Endometrial microvascular endothelial cells (primary cell): ENCODE measurements at regions not wholly inside any gene's neighbourhood (a gene's known extent, or its start where the extent isn't known, plus 50 kb on each side); places are given as distances from the start of the nearest gene placed in this dataset.

Experiments used
- in situ Hi-C: cut with HindIII; loops from 2 replicates; pipeline ENCODE4 v1.10.0; 2017; ENCODE audit warnings: low sequenced_read_pairs, low pct_unique_long_range_greater_than_20kb; ENCODE audit errors: inconsistent ontology term

GRCh38 chr2:236685979-236686520, 116.4 kb downstream of the ACKR3 start:
- in situ Hi-C loops, result no loop called here

DNA sequence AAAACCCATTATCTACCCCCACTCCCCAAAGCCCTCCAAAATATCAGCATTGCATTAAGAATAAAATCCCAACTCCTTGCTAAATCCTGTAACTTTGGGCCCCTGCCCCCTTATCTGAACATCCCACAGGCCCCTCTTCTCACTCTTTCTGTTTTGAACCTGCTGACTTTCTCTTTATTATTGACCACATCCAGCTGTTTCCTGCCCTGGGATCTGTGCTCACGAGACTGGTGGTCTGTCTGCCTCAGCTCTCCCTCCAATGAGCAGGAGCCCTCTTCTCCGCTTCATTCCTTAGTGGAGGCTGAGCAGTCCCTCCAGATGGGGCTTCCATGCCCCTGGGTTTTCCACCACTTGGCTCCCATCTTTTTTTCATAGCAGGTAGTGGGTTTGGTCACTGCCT, 116.9 kb downstream of the ACKR3 start:
- in situ Hi-C loops, result no loop called here

- in situ Hi-C loops, result no loop called here
Observed at GRCh38 chr2:236687296-236687965, 117.8 kb downstream of the ACKR3 start.

- in situ Hi-C loops, result no loop called here
Observed at GRCh38 chr2:236688157-236688556, 118.5 kb downstream of the ACKR3 start.

GRCh38 chr2:236688563-236689392, 119.2 kb downstream of the ACKR3 start:
- in situ Hi-C loops, result no loop called here

DNA sequence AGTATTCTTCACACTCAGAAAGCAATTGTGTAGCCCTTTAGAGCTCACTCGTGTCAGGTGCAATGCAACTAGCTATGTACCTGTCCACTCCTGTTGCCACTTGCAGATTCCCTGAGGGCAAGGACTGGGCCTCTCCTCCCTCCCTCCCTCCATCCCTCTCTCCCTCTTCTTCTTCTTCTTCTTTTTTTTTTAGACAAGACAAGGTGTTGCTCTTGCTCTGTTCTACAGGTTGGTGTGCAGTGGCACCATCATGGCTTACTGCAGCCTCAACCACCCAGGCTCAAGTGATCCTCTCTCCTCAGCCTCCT, 119.7 kb downstream of the ACKR3 start:
- in situ Hi-C loops, result no loop called here

DNA sequence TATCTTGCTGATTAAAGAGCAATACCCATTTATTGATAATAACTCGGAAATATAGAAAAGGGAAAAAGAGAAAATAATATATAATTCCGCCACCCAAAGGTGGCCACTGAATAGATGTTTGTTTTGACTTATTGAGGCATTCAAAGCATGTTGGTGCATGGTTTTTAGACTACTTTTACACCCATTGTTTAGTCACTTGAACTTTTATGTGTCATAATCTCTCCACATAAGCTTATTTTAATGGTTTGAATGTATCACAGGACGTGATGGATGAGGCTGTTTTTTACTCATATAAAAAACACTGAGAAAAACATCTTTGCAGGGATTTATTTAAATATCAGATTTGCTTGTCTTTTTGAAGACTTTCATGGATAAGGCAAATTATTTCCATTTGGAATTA, 120.4 kb downstream of the ACKR3 start:
- in situ Hi-C loops, result no loop called here

DNA sequence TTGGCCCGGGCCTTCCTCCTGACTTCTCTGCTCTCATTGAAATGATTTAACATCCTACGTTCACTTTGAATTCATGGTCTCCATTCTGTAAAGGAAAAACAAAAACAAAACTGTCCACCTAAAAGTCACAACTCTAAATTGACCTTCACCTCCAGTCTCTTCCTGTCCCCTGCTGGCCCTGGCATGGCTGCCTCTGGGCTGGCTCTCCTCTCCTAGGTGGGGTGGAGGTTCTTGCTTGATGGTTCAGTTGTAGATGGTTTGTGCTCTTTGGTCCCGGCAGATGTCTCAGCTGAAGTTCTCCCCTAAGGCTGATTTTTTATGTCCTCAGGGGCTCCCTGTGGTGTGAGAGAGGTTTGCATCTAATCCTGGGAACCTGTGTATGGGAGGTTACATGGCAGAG, 121.1 kb downstream of the ACKR3 start:
- in situ Hi-C loops, result no loop called here

DNA sequence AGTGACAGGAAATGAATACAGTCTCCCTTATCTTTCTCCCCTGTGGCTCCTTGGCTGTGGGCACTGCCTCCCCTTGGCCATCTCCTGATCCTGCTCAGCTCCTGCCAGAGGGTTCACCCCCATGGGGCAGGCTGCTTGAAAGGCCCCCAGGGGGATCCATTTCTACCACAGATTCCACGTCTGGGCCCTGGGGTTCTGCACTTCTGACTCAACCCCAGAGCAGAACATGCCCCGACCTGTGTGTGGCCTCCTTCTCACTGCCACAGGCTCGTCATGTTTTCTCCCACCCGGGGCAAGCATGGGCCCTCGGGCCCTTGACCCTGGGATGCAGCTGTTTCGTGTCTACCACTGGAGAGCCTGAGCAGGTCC, 122.2 kb downstream of the ACKR3 start:
- in situ Hi-C loops, result no loop called here

GRCh38 chr2:236692937-236693336, 123.3 kb downstream of the ACKR3 start:
- in situ Hi-C loops, result no loop called here

- in situ Hi-C loops, result no loop called here
Observed at GRCh38 chr2:236693531-236693930, 123.9 kb downstream of the ACKR3 start.

DNA sequence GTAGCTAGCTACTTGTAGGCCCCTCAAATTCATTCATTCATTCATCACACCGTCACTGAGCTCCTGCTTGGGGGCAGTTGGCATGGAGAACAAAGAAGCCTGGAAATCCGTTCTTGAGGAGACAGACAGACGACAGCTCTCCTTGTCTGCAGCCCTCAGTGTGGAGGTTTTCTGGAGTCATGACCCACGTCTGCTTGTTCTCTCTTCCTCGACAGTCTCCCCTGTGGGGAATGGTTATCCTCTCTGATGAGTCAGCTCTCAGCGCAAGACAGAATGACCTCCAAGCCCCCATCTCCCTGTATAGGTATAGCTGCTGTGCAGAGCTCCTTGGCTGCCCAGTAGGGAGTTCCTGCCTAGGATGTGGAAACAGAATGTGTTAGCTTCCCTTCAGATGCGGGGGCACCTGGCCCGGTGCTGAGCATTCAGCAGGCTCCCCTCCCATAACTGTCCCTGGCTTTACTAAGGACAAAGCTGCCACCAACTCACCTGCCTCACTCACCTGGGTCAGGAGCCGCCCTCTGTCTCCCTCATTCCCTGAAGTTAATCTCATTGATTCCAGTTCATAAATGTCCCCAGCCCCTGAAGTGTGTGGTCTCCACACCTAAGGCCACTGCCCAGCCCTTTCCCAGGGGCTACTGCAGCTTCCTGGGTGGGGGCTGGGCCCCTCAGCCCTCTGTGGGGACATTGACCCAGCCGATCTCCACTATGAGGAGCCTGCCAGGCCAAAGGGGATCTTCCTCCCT, 124.7 kb downstream of the ACKR3 start:
- in situ Hi-C loops, result no loop called here

- in situ Hi-C loops, result no loop called here
Observed at GRCh38 chr2:236696834-236697233, 127.2 kb downstream of the ACKR3 start.

- in situ Hi-C loops, result no loop called here
Observed at GRCh38 chr2:236698016-236698627, 128.5 kb downstream of the ACKR3 start.

- in situ Hi-C loops, result no loop called here
Observed at GRCh38 chr2:236700703-236701102, 131.1 kb downstream of the ACKR3 start.

DNA sequence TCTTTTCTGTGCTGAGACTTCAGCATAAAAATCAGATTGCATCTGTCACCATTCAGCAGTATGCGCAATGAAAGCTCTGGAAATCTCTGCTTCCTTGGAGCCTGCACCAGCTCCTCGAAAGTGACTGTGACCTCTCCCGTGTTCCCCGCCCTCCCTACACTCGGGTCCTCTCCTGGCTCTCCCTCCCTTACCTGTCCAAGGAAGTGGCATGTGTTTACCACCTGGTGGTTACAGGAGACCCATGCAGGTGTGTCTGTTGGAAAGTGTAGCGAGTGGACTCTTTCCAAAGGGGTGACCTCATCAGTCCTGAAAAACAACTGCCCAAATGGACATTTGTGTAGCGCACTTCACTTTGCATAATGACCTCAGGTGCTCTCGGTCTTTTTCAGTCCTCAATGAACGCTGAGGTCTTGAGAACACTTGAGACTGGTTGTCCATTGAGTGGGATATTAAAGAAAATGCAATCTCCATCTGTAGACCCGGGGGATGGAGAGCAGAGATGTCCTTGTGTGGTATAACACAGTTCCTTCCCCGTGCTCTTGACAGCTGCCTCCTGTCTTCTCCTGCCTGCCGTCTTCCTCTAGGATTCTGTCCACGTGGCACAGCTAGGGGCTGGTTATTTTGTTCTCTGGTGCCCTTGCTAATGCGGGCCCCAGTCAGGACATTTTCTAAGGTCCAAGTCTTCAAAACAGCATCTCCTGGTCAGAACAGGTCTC, 133.2 kb downstream of the ACKR3 start:
- in situ Hi-C loops, result no loop called here

DNA sequence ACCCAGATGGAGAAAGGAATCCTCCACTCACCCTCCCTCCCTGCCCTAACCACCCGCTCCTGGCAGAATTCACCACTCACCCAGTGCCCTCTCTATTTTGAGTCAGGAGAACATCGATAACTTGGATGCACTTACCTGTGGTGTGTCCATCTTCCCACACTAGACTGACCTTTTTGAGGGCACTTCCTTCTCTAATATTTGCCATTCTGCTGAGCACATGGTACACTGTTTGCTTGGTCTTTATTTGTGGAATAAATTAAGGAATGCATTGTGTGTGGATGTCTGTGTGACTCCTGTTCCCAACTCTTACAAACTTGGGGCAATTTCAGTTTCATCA, 133.7 kb downstream of the ACKR3 start:
- in situ Hi-C loops, result no loop called here

DNA sequence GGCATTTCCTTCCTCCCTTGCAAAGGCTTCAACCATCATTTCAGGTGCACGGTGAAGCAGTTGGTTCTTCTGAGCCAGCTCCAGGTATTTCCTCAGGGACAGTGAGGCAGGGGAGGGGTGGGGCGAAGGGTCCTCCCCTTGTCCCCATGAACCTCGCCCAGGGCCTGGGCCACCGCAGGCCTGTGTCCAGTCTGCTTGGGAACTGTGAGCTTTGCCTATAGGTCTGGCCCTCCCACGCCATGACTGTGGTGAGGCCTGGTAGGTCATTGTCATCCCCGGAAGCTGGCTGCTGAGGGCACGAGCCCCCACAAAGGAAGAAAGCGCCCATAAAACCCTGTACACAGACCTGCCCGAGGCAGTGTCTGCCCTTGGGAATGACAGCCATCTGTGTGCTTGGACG, 134.3 kb downstream of the ACKR3 start:
- in situ Hi-C loops, result no loop called here

DNA sequence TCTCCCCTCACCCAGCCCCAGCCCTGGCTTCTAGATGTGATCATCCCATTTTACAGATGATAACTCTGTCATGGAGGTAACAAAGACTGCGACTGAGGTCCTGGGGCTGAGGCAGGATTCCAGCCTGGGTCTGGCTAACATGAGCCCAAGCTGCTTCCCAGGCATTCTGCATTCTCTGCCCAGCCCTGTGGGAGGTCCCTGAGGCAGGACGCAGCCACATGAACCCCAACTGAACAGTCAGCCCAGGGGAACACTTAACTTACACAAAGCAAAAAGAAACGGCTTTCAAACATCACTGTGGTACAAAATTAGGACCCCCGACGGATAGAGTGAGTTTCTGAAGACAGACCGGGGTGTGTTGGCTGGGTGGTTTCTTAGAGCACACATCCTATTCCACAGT, 135.3 kb downstream of the ACKR3 start:
- in situ Hi-C loops, result no loop called here
